DND-41 (cell line): ENCODE measurements at regions not wholly inside any gene's neighbourhood (a gene's known extent, or its start where the extent isn't known, plus 50 kb on each side); places are given as distances from the start of the nearest gene placed in this dataset.

Experiments
- EZH2 ChIP-seq: IDR thresholded peaks from 3 replicates; pipeline ENCODE4 v1.6.1; 2012; ENCODE audit warnings: borderline replicate concordance, low read depth, mild to moderate bottlenecking, moderate library complexity, low read length, inconsistent platforms; ENCODE audit not compliant: severe bottlenecking
- TF ChIP-seq, protein P1 (sequence below): IDR thresholded peaks from 2 replicates; pipeline ENCODE4 v1.5.1; 2012; ENCODE audit warnings: borderline replicate concordance, low read length, moderate library complexity, mild to moderate bottlenecking; ENCODE audit not compliant: poor library complexity, severe bottlenecking; ENCODE audit errors: extremely low read depth

GRCh38 chr5:62896121-62896893 is 317.7 kb downstream of the LRRC70 start:
- TF ChIP-seq, protein P1, sequence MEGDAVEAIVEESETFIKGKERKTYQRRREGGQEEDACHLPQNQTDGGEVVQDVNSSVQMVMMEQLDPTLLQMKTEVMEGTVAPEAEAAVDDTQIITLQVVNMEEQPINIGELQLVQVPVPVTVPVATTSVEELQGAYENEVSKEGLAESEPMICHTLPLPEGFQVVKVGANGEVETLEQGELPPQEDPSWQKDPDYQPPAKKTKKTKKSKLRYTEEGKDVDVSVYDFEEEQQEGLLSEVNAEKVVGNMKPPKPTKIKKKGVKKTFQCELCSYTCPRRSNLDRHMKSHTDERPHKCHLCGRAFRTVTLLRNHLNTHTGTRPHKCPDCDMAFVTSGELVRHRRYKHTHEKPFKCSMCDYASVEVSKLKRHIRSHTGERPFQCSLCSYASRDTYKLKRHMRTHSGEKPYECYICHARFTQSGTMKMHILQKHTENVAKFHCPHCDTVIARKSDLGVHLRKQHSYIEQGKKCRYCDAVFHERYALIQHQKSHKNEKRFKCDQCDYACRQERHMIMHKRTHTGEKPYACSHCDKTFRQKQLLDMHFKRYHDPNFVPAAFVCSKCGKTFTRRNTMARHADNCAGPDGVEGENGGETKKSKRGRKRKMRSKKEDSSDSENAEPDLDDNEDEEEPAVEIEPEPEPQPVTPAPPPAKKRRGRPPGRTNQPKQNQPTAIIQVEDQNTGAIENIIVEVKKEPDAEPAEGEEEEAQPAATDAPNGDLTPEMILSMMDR, result no peak
- TF ChIP-seq EZH2, result no peak
